Vagina (tissue), 2 donors: ENCODE measurements at regions not wholly inside any gene's neighbourhood (a gene's known extent, or its start where the extent isn't known, plus 50 kb on each side); places are given as distances from the start of the nearest gene placed in this dataset.

ENCODE experiments used
- POLR2A ChIP-seq, 2 donors: fragments of 450-650 bp; IDR thresholded peaks; one replicate each; pipeline ENCODE4 v1.6.1; 2017; ENCODE audit warnings: antibody characterized with exemption in 2 of 2, mild to moderate bottlenecking in 2 of 2, moderate library complexity in 2 of 2
- TF ChIP-seq, protein P1 (sequence below), 3 experiments: fragments of 450-650 bp in 2 of 3; fragments of 200-600 bp in 1 of 3; sonication (generic) in 1 of 3; IDR thresholded peaks; one replicate each; pipeline ENCODE4 v1.5.1; 2017 to 2019; ENCODE audit warnings: antibody characterized with exemption in 3 of 3, mild to moderate bottlenecking in 2 of 3, moderate library complexity in 2 of 3

GRCh38 chr2:204332706-204333105 is 212.6 kb upstream of the PARD3B start:
- TF ChIP-seq, protein P1, sequence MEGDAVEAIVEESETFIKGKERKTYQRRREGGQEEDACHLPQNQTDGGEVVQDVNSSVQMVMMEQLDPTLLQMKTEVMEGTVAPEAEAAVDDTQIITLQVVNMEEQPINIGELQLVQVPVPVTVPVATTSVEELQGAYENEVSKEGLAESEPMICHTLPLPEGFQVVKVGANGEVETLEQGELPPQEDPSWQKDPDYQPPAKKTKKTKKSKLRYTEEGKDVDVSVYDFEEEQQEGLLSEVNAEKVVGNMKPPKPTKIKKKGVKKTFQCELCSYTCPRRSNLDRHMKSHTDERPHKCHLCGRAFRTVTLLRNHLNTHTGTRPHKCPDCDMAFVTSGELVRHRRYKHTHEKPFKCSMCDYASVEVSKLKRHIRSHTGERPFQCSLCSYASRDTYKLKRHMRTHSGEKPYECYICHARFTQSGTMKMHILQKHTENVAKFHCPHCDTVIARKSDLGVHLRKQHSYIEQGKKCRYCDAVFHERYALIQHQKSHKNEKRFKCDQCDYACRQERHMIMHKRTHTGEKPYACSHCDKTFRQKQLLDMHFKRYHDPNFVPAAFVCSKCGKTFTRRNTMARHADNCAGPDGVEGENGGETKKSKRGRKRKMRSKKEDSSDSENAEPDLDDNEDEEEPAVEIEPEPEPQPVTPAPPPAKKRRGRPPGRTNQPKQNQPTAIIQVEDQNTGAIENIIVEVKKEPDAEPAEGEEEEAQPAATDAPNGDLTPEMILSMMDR (IDR thresholded peaks at IDR 0.05), result no peak
- no peak for TF ChIP-seq POLR2A (IDR thresholded peaks at IDR 0.05)
